Cerebellar nuclear complex (tissue), 1 donor: ENCODE measurements at regions not wholly inside any gene's neighbourhood (a gene's known extent, or its start where the extent isn't known, plus 50 kb on each side); places are given as distances from the start of the nearest gene placed in this dataset.
"Not testable (repeated sequence)": the region's sequence is repeated elsewhere in the genome, so short reads cannot be mapped to it uniquely, and the experiment has no call there.

Source experiments
- DNase-seq, 2 experiments: peaks; one replicate each; lab custom pipeline; 2025; lab: John Stamatoyannopoulos, UW

DNA sequence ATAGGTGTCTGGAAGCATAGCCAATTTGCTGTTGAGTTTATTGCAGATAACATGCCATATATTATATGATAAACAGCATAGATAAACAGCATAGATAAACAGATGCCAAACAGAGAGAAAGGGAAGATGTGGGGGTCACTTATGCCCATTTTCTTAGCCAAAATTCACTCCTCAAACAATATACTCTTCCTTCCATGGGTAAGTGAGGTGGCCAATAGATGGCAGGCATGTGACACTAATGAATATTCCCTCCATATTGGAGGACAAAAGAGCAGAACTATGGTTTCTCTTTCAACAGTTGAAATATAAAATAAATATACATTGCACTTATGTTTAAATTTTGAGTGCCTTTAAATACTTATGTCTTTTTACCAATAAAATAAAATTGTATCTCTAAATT, 1212.8 kb downstream of the REEP3 start:
- DNase-seq = no peak

DNA sequence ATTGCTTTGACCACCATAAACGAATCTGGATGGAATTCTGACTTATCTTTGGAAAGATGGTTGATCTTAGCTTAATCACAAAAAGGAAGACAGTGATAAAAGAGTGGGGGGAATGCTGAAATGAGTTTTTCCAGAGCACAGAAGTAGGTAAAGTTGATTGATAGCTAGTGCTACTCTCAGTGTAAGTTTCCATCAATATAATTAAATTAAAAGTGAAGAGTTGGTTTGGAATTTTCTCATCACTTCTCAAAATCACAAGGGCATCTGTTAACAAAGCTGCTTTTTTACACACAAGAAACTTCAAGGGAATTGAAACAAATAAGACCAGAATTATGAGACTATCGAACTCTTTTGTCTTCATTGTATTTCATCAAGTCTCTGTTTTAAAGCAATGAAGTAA, 1217.3 kb downstream of the REEP3 start:
- DNase-seq = no peak

DNA sequence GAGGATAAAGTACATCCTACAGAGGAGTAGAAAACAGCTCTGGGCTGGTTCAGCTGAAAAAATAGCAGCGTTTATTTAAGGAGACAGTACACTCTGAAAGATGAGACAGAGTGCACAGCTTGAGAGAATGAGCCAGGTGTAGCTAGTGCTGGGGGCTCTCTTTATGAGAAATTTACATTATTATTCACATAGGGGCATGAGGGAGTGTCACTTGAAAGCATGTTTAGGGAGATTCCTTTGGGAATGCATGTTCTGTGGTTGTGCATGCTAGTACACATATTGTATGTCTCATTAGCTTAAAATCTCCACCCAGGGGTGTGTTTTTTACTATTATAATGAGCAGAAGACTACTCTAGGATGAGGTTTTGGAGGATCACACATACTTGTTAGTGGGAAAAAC, 1224.4 kb downstream of the REEP3 start:
- no peak for DNase-seq

DNA sequence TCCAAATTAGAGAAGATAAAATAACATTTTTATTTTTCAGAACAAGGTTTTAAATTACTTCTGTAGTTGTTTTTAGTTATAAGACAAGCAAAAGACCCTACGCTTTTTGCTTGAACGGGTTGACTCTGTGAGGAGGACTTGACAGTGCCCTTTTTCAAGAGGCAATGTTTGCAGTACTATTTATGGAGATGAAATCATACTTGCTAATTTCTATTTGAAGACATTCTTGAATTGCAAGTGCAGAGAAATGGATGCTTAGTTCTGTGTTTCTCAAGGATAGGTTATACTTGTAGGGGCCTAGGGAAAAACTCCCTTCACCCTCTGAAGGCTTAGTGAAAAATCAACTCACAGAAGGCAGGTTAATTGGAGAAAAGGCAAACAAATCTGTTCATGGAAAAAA, 1229.5 kb downstream of the REEP3 start:
- DNase-seq = no peak

DNA sequence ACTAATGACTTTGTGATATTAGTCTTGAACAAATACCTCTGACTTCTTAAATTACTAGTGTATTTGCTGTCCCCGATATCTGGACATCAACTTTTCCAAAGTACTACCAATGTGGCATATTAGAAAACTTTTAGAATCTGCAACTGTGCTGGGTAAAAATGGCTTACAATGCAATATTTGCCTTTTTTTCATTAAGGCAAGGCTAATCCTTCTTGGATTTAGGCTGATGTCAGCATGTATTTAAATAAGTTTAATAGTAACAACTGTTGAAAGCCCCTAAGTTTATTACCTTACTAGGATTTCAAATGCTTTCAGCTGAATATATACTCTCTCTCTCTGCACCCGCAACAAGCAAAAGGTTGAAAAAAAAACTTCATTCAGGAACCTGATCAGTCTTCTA, 1232.3 kb downstream of the REEP3 start:
- no peak for DNase-seq

DNA sequence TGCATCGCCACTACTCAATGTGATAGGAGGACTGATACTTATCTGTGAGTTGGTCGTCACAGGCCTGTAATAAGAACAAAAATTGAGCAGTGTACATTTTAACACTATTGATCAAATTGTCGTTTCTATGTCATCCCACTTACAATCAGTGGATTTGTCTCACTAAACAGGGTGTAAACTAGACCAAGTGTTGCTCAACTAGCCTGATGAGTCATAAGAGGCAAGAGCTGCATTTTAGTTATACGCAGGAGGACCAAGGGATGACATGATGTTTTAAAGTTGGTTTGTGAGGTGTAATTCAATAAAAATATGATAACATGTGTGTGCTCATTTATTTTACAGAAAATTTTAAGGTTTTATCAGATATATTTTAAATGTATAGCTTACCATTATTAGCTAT, 1239.2 kb downstream of the REEP3 start:
- no peak for DNase-seq

DNA sequence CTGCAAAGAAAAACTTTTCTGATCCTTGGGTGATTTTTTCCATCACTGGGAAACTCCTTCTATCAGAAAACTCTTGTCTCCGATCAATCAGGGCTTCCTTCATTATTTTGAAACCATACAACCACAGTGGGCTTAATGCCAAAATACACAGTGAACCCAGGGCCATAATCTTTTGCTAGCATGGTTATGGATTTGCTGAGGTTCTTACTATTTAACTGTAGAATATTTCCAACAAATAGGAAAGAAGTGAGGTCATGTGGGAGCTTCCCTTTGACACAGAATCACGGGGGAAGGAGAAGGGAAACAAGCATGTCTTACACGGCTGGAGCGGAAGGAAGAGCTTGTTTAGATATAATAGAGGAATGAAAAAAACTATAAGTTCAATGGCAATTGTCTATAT, 1241.7 kb downstream of the REEP3 start:
- no peak for DNase-seq

DNA sequence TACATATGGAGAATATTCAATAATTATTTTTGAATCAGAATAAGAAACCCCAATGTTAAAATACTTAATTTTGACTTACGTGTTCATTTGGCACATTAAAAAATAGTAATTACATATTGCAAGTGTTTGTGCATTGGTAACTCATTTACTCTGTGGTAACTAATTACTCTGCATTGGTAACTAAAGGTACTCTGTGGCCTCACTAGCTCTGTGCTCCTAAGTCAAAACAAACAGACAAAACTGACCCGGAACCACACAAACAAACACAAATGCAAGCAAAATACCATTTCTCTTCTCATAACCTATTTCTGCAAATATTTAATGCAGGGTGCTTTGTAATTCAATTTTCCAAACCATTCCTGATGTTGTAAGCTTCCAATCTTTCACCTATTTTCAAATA, 1244.3 kb downstream of the REEP3 start:
- no peak for DNase-seq

DNA sequence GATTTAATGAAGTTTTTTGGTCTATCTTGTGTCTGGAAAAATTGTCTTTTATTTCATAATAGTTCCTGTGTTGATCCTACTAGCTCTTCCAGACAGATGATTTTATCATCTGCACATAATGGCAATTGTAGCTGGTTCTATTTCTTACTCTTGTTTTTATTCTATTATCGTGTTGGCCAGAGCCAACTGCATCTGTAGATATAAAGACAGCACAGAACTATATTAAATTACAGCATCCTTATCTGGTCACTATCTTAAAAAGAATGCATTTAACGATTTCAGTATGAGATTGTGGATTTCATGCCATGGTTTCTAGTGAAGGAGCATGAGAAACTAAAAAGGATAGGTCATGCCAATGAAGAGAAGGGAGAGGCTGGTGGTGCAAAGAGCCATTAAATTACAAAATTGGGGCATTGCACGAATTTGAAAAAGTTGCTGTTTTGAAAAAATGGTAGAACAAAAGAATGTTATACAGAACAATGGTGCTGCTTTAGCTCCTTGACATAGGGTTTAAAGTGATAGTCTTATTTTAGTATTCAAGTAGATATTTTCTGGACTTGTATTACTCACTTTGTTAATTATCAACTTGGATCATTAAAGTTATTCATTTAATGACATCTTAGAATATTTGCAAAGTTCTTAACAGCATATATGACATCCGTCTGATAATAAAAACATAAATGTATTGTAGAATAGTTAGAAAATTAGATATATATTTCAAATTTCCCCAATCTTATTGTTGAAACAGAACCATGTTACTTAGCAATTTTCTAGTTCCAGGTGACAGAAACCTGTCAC, 1250.3 kb downstream of the REEP3 start:
- DNase-seq = no peak

DNA sequence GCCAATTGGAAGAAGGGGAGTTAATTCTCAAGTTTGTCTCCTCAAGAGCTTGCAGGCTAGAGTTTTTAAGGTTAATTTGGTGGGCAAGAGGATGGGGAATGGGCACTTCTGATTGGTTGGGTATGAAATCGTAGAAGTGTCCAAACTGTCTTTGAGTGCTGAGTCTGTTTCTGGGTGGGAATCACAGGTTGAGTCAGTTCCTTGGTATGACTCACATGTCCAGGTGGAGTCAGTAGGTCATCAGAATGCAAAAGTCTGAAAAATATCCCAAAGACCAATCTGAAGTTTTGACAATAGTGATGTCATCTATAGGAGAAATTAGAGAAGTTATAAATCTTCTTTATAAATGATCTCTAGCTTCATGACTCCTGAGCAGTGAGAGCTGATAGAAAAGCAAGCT, 1252.2 kb downstream of the REEP3 start:
- no peak for DNase-seq

DNA sequence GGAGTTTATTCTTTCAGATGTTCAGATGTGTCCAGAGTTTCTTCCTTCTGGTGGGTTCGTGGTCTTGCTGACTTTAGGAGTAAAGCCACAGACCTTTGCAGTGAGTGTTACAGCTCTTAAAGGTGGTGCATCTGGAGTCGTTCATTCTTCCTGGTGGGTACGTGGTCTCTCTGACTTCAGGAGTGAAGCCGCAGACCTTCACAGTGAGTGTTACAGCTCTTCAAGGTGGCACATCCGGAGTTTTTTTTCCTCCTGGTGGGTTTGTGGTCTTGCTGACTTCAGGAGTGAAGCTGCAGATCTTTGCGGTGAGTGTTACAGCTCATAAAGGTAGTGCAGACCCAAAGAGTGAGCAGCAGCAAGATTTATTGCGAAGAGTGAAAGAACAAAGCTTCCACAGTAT, 1263.2 kb downstream of the REEP3 start:
- not testable (repeated sequence) for DNase-seq

DNA sequence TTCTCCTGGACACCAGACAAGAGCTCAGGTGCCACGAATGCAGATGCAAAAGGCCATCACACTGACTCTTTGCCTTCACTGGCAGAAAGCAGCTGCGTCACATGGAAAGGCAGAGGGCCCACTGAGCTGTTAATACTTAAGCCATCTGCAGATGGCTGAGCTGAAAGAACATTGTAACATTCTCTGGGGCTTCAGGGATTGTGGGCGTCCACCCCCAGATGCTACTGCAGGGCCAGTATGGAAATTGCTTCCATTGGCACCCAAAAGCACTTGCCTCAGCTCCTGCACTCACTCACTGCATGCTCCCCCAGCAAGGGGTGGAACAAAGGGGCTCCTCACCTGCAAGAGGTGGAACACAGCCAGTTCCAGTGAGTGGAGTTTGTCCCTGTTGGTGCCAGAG, 1264.6 kb downstream of the REEP3 start:
- DNase-seq = no peak

DNA sequence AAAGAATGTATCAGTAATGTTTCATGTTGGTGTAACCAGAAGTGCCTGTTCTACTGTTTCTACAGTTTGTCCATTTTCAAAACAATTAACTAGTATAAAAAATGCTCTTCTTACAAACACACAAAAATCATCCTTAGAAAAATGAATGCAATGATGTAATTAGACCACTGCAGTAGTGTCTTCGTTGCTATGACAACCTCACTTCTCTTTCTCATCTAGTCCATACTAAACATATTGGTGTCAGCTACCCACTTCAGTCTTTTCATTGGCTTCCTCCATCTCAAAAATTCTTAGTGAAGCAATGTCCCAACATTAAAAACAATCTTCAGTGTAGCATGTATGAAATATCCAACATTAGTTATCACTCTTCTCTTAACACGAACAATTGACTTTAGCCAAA, 1265.8 kb downstream of the REEP3 start:
- no peak for DNase-seq

DNA sequence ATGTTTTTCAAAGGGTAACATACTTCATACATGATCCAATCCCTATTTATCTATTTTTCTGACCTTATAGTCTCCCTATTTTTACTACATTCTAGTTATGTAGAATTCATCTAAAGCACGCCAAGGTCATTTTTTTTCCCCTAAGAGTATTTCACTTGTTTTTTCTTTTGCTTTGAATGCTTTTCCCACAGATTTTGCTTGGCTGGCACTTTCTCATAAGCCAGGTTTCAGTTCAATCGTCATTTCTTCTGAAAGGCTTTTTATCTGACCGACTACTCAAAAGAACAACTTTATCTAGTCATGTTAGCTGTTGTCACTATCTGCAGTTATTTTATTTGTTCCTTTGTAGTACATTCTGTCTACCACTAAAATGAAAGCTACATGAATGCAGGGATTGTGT, 1274.6 kb downstream of the REEP3 start:
- no peak for DNase-seq

DNA sequence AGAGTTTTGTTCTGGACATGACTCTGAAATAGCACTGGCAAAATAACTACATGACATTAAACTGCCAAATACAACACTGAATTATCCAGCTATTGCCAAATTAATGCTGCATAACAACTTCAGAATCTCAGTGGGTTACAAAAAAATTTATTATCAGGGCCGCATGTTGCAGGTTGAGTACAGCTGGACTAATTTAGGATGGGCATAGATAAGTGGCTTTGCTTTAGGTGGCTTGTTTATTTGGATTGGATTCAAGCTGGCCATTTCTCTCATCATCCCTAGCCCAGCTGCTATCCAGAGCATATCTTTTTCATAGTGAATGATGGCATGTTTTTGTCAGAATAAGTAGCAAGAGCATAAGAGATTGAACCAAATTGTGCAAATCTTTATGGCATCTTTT, 1277.1 kb downstream of the REEP3 start:
- no peak for DNase-seq

DNA sequence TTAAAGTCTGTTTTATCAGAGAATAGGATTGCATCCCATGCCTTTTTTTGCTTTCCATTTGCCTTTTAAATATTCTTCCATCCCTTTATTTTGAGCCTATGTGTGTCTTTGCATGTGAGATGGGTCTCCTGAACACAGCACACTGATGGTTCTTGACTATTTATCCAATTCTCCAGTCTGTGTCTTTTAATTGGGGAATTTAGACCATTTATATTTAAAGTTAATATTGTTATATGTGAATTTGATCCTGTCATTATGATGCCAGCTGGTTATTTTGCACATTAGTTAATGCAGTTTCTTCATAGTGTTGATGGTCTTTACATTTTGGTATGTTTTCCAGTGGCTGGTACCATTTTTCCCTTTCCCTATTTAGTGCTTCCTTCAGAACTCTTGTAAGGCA, 1287.0 kb downstream of the REEP3 start:
- not testable (repeated sequence) for DNase-seq

DNA sequence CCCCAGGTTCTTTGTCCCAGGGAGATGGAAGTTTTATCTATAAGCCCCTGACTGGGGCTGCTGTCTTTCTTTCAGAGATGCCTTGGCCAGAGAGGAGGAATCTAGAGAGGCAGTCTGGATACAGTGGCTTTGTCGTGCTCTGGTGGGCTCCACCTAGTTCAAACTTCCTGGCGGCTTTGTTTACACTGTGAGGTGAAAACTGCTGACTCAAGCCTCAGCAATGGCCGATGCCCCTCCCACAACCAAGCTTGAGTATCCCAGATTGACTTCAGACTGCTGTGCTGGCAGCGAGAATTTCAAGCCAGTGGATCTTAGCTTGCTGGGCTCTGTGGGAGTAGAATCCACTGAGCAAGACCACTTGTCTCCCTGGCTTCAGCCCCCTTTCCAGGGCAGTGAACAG, 1288.8 kb downstream of the REEP3 start:
- not testable (repeated sequence) for DNase-seq

DNA sequence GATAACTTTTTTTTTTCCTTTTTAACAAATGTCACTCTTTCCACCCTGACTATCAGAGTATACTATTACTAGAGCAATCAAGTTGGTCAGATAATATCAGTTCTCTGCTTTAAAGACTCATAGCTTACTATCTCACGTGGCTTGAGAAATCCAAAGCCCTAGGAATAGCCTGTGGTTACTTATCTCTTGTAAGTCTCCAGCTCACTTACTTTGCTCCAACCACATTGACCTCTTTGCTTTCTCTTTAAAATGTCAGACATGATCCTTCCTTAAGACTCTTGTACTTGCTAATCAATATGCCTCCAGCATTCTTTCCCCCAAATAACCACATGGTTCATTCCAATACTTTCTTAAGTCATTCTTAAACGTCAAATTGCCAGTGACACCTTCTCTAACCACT, 1292.2 kb downstream of the REEP3 start:
- DNase-seq = no peak

DNA sequence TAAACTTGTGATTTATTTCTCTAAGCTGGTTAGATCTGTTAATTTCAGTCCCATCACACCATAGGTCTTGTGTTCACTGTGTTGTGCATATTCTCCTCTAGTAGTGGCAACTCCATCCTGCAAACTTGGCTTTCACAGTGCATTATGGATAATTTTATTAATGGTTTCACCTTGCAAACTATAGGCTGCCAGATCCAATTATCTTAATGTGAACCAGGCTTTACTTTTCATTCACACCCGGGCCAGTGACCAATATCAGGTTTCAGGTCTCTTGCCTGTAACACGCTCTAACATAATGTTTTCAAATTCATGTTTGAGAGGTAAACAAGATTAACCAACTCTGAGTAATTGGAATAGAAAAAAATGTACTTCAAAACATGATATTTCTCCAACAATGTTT, 1293.0 kb downstream of the REEP3 start:
- no peak for DNase-seq

DNA sequence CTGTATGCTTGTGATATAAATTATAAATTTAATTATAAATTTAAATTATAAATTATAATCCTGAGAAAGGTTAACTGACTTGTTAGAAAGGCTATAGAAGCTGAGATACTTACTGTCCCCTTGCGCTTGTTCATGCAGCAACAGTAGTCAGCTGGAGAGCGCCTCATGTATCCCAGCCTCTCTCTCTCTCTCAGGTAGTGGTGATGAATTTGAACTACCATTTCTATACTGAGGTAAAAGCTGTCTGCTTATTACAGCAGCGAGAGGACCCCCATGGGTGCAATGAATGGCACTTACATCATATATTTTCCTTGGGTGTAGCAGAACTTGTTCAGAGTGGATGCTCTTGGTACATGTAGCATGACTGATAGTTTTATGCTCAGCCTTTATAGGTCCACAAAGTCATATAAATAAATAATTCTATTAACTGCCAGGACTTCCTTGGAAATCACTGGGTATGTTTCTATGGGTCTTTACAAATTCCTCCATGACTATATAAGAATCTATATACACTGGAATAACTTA, 1308.7 kb downstream of the REEP3 start:
- no peak for DNase-seq

DNA sequence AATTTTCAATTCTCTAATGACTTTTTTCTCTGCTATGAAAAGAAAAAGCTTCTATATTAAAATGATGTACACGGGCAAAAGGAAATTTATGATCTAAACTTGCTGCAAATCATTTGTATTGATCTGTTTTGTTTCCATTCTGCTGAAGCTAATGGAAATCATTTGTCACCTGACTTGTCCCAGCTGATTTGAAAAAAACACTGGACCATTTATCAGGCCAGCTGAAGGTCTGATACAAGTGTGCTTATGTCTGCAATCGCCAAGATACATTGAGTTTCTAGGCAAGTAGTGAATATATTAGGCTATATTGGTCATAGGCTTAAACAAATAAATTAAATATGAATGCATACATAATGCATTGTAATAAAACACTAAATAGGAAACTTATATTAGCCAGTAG, 1309.7 kb downstream of the REEP3 start:
- DNase-seq = no peak

DNA sequence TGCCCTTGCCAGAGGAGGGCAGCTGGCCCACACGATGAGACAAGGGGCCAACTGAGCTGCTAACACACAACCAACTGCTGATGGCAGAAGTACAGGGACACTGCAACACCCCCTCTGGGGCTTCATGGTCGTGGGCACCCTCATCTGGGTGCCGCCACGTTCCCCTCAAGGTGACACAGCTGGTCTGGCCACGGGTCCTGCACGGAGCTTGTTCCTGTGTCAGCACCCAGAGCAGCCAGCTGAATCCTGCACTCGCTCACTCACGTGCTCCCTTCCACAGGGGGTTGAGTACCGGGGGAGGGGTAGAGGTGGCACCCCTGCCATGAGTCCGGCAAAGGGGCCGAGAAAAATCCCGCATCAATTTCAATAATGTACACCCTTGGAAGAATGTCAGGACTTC, 1319.1 kb downstream of the REEP3 start:
- DNase-seq = no peak

DNA sequence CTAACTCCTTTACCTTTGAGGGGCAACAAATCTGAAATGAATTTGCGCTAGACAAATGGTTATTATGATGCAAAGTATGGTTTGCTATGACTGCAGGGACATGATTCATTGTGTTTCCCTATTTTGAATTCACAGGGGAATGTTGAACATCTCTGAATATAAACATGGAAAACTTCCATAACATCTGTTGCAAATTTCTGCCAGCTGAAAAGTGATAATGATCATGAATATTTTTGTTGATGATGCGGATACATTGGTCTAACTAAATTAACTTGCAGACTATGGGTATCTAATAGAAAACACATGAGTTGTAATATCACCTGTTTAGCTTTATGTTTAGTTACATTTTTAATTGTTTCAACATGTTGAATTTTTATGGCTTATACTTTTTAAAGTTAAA, 1325.5 kb downstream of the REEP3 start:
- no peak for DNase-seq

DNA sequence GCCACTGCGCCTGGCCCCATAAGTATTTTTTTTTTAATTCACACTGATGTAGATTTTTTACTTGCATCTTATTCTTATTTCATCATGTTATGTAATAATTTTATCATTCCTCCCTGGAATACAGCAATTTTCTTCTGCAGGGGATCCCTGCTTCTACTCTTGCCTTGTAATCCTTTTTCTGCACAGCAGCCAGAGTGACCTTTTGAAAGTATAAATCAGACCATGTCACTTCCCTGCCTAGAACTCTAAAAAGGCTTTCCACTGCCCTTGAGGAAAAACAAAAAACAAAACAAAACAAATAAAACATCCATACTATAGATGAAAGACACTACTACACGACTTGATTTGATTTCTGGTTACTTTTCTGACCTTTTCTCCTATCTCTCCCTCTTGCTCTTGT, 1334.7 kb downstream of the REEP3 start:
- DNase-seq = no peak
